Neutrophil (primary cell): ENCODE measurements at regions not wholly inside any gene's neighbourhood (a gene's known extent, or its start where the extent isn't known, plus 50 kb on each side); places are given as distances from the start of the nearest gene placed in this dataset.
"Not testable (repeated sequence)": the region's sequence is repeated elsewhere in the genome, so short reads cannot be mapped to it uniquely, and the experiment has no call there.

ENCODE experiments used
- H3K27ac ChIP-seq: fragments of 200-600 bp; sonication (generic); 2 replicates; pipeline ENCODE4 v1.5.1; 2016; ENCODE audit warnings: mild to moderate bottlenecking, moderate library complexity
- H3K27me3 ChIP-seq: fragments of 200-600 bp; sonication (generic); 2 replicates; pipeline ENCODE4 v1.6.0; 2016; ENCODE audit warnings: mild to moderate bottlenecking
- H3K36me3 ChIP-seq: fragments of 200-600 bp; sonication (generic); 2 replicates; pipeline ENCODE4 v1.5.1; 2017
- H3K4me1 ChIP-seq, 2 experiments: fragments of 200-600 bp in 1 of 2; sonication (generic) in 1 of 2; 1 replicate in 1 of 2; 2 replicates in 1 of 2; pipeline versions ENCODE4 v1.5.1 to v1.6.1; 2013 to 2016; ENCODE audit warnings: low read depth in 1 of 2, low read length in 1 of 2, mild to moderate bottlenecking in 1 of 2, moderate library complexity in 1 of 2; ENCODE audit not compliant: control insufficient read depth in 1 of 2, insufficient read depth in 1 of 2
- H3K4me3 ChIP-seq, 2 experiments: fragments of 200-600 bp in 1 of 2; sonication (generic) in 1 of 2; 1 replicate in 1 of 2; 2 replicates in 1 of 2; pipeline ENCODE4 v1.5.1; 2013 to 2016; ENCODE audit warnings: low read depth in 1 of 2, low read length in 1 of 2, mild to moderate bottlenecking in 1 of 2, moderate library complexity in 1 of 2
- H3K9me3 ChIP-seq: fragments of 200-600 bp; sonication (generic); 2 replicates; pipeline ENCODE4 v1.5.1; 2016
- CTCF ChIP-seq: fragments of 200-600 bp; sonication (generic); IDR thresholded peaks from 2 replicates; pipeline ENCODE4 v1.5.1; 2016; ENCODE audit warnings: antibody characterized with exemption

GRCh38 chr9:87372356-87372851 lies 125.3 kb upstream of the DAPK1 start:
- no peak overlapping the region for H3K27ac ChIP-seq
- H3K36me3 ChIP-seq, result no peaks in the 10 kb centered on the region
- no peaks in the 10 kb centered on the region for H3K4me1 ChIP-seq
- no peaks in the 10 kb centered on the region for H3K9me3 ChIP-seq
- no peak overlapping the region for H3K4me3 ChIP-seq
- H3K27me3 ChIP-seq, result no peaks in the 10 kb centered on the region
- TF ChIP-seq CTCF, result no peak

GRCh38 chr9:87374023-87374919 lies 123.4 kb upstream of the DAPK1 start:
- not testable (repeated sequence) for H3K27ac ChIP-seq, H3K36me3 ChIP-seq, H3K4me1 ChIP-seq, H3K27me3 ChIP-seq, H3K4me3 ChIP-seq, H3K9me3 ChIP-seq

DNA sequence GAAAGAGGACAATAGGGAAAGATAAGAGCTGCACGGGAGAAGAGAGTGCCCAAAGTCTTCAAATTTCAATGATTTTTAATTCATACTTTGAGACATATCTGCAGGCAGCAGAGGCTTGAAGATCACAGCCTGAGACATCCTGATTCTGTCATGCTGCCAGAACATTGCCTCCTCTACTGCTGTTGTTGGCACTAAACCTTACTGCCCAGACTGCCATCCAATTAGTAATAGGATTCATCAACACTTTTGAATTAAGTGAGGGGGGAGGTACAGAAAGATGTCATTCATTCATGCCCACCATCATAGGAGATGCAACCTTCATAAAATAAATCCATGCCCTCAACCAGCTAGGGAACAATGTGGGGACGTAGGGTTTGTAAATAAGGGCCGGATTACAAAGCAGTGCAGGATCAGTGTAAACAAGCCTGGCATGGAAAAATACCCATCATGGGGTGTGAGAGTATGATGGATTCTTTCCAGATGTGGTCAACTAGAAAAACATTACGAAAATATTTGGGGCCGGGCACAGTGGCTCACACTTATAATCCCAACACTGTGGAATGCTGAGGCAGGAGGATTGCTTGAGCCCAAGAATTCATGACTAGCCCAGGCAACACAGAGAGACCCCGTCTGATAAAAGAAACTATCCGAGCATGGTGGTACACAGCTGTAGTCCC lies 122.1 kb upstream of the DAPK1 start:
- no peaks in the 10 kb centered on the region for H3K27me3 ChIP-seq
- TF ChIP-seq CTCF, result no peak
- H3K4me3 ChIP-seq, result no peak overlapping the region
- H3K9me3 ChIP-seq, result no peaks in the 10 kb centered on the region
- no peak overlapping the region for H3K27ac ChIP-seq
- H3K4me1 ChIP-seq, result no peaks in the 10 kb centered on the region
- H3K36me3 ChIP-seq, result no peaks in the 10 kb centered on the region

DNA sequence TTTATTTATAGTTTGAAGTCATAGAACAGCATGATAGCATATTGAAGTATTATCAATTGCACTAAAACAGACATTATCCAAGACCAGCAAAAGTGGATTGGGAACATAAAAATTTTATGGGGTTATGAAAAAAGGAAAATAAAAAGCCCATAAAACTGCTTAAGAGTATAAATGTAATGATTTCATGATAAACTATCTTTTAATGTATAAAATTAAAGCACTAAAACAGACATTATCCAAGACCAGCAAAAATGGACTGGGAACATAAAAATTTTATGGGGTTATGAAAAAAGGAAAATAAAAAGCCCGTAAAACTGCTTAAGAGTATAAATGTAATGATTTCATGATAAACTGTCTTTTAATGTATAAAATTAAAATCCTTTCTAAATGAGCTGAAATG lies 119.0 kb upstream of the DAPK1 start:
- no peak for TF ChIP-seq CTCF
- H3K27ac ChIP-seq, result no peak overlapping the region
- no peak overlapping the region for H3K4me3 ChIP-seq
- no peaks in the 10 kb centered on the region for H3K36me3 ChIP-seq
- no peaks in the 10 kb centered on the region for H3K9me3 ChIP-seq
- no peaks in the 10 kb centered on the region for H3K4me1 ChIP-seq
- H3K27me3 ChIP-seq, result no peaks in the 10 kb centered on the region

DNA sequence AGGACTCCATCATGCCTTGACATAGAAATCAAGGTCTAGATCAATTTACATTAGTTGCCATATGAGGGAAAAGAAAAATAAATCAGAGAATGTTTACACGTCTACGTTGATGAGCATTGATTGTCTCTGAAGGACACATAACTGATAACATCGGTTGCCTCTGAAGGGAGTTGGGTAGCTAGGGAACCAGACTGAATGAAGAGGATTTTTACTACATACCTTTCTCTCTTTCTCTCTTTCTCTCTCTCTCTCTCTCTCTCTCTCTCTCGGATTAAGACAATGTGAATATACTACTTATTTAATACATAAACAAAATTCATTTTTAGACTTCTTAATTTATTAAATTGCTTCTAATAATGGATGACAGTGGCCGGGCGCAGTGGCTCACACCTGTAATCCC lies 118.4 kb upstream of the DAPK1 start:
- Histone ChIP-seq H3K4me3 (no peak overlapping the region), H3K4me1 (no peaks in the 10 kb centered on the region), H3K9me3 (no peaks in the 10 kb centered on the region), H3K36me3 (no peaks in the 10 kb centered on the region), H3K27me3 (no peaks in the 10 kb centered on the region), H3K27ac (no peak overlapping the region)
- TF ChIP-seq CTCF, result no peak
